HG03575 (cell line): ENCODE measurements at regions not wholly inside any gene's neighbourhood (a gene's known extent, or its start where the extent isn't known, plus 50 kb on each side); places are given as distances from the start of the nearest gene placed in this dataset.
"Not testable (repeated sequence)": the region's sequence is repeated elsewhere in the genome, so short reads cannot be mapped to it uniquely, and the experiment has no call there.

Experiments
- ATAC-seq: cut with Tn5 transposase; IDR thresholded peaks from one replicate; pipeline ENCODE4 v1.9.1; 2021; ENCODE audit not compliant: unreplicated experiment, insufficient number of reproducible peaks, low FRiP score; ENCODE audit errors: extremely low read depth

- ATAC-seq: no peak
These were observed 313.1 kb upstream of the ANXA10 start for GRCh38 chr4:167779280-167779679.

GRCh38 chr4:167779864-167780263, 312.5 kb upstream of the ANXA10 start:
- ATAC-seq: no peak

GRCh38 chr4:167784826-167785225, 307.5 kb upstream of the ANXA10 start:
- no peak for ATAC-seq

GRCh38 chr4:167785523-167785922, 306.8 kb upstream of the ANXA10 start:
- ATAC-seq: no peak

GRCh38 chr4:167786504-167786903, 305.8 kb upstream of the ANXA10 start:
- ATAC-seq: no peak

GRCh38 chr4:167787231-167787630, 305.1 kb upstream of the ANXA10 start:
- ATAC-seq: no peak

- ATAC-seq: no peak
These were observed 289.7 kb upstream of the ANXA10 start for GRCh38 chr4:167802463-167803212.

- ATAC-seq: no peak
These were observed 280.4 kb upstream of the ANXA10 start for GRCh38 chr4:167811958-167812357.

GRCh38 chr4:167826281-167826680, 266.1 kb upstream of the ANXA10 start:
- ATAC-seq: no peak

- ATAC-seq: no peak
These were observed 260.5 kb upstream of the ANXA10 start for GRCh38 chr4:167831855-167832254.

- ATAC-seq: no peak
These were observed 253.7 kb upstream of the ANXA10 start for GRCh38 chr4:167838686-167839085.

GRCh38 chr4:167842487-167842886, 249.8 kb upstream of the ANXA10 start:
- no peak for ATAC-seq

GRCh38 chr4:167854881-167855280, 237.5 kb upstream of the ANXA10 start:
- no peak for ATAC-seq

- ATAC-seq: not testable (repeated sequence)
These were observed 234.2 kb upstream of the ANXA10 start for GRCh38 chr4:167858127-167858526.

- ATAC-seq: no peak
These were observed 225.1 kb upstream of the ANXA10 start for GRCh38 chr4:167867191-167867590.

GRCh38 chr4:167868163-167868562, 224.2 kb upstream of the ANXA10 start:
- no peak for ATAC-seq

GRCh38 chr4:167873496-167873895, 218.8 kb upstream of the ANXA10 start:
- ATAC-seq: no peak

GRCh38 chr4:167876091-167876490, 216.2 kb upstream of the ANXA10 start:
- not testable (repeated sequence) for ATAC-seq

GRCh38 chr4:167877826-167878225, 214.5 kb upstream of the ANXA10 start:
- not testable (repeated sequence) for ATAC-seq

GRCh38 chr4:167883266-167883665, 209.1 kb upstream of the ANXA10 start:
- ATAC-seq: no peak

- no peak for ATAC-seq
These were observed 207.3 kb upstream of the ANXA10 start for GRCh38 chr4:167885071-167885470.
